OCI-LY1 (cell line): ENCODE measurements at regions not wholly inside any gene's neighbourhood (a gene's known extent, or its start where the extent isn't known, plus 50 kb on each side); places are given as distances from the start of the nearest gene placed in this dataset.
A peak's percentile ranks its signal among the peaks of the same experiment; 100 is the strongest.

ENCODE experiments used
- CTCF ChIP-seq: fragments of 200-600 bp; sonication (generic), shearing (Covaris generic); IDR thresholded peaks from 2 replicates; pipeline ENCODE4 v1.5.1; 2017; ENCODE audit warnings: mild to moderate bottlenecking, antibody characterized with exemption, low read length, moderate library complexity, mixed read lengths
- EZH2 ChIP-seq: fragments of 200-600 bp; sonication (generic), shearing (Covaris generic); IDR thresholded peaks from 2 replicates; pipeline ENCODE4 v1.8.0; 2017; ENCODE audit warnings: borderline replicate concordance, mixed run types, mild to moderate bottlenecking, antibody characterized with exemption, low read length, moderate library complexity, mixed read lengths

- TF ChIP-seq CTCF: 0 out of 2 replicates have a peak, but pooled peaks have one; percentile 10
- no peak for TF ChIP-seq EZH2
These were observed 192.1 kb upstream of the CIBAR2 start for GRCh38 chr16:85304337-85304736.
